Neural crest cell (in vitro differentiated cells): ENCODE measurements at regions not wholly inside any gene's neighbourhood (a gene's known extent, or its start where the extent isn't known, plus 50 kb on each side); places are given as distances from the start of the nearest gene placed in this dataset.

ENCODE experiments used
- DNase-seq: peaks from one replicate; pipeline ENCODE4 v3.0.0; 2021; ENCODE audit warnings: low read depth, mixed read lengths, low spot score
- H3K27ac Mint-ChIP-seq: one replicate; pipeline ENCODE4 v1.8.0; 2021; ENCODE audit warnings: mild to moderate bottlenecking, mixed read lengths; ENCODE audit not compliant: unreplicated experiment
- H3K27me3 Mint-ChIP-seq: 2 replicates; pipeline ENCODE4 v1.8.0; 2021; ENCODE audit warnings: low read depth, mild to moderate bottlenecking, mixed read lengths
- H3K36me3 Mint-ChIP-seq: 2 replicates; pipeline ENCODE4 v1.8.0; 2021; ENCODE audit warnings: low read depth, mild to moderate bottlenecking, mixed read lengths
- H3K4me1 Mint-ChIP-seq: 2 replicates; pipeline ENCODE4 v1.8.0; 2021; ENCODE audit warnings: mixed read lengths
- H3K4me3 Mint-ChIP-seq: one replicate; pipeline ENCODE4 v1.8.0; 2021; ENCODE audit warnings: mild to moderate bottlenecking, mixed read lengths
- H3K9me3 Mint-ChIP-seq: 2 replicates; pipeline ENCODE4 v1.8.0; 2021; ENCODE audit warnings: mixed read lengths
- CTCF ChIP-seq: fragments of 200-600 bp; sonication (generic); conservative IDR thresholded peaks from 2 replicates; pipeline ENCODE4 v1.5.0; 2021; ENCODE audit warnings: antibody characterized with exemption, mild to moderate bottlenecking

GRCh38 chr1:78279051-78279450 lies 211.7 kb upstream of the PTGFR start:
- no peaks in the 10 kb centered on the region for H3K36me3 Mint-ChIP-seq
- no peak overlapping the region for H3K27ac Mint-ChIP-seq
- peaks cover 7% of the 10 kb centered on the region for H3K9me3 Mint-ChIP-seq
- TF ChIP-seq CTCF, result no peak
- no peaks in the 10 kb centered on the region for H3K4me1 Mint-ChIP-seq
- DNase-seq, result no peak
- H3K27me3 Mint-ChIP-seq, result peaks cover 18% of the 10 kb centered on the region
- H3K4me3 Mint-ChIP-seq, result no peak overlapping the region

- DNase-seq, result no peak
- TF ChIP-seq CTCF, result no peak
- Mint-ChIP-seq H3K36me3 (no peaks in the 10 kb centered on the region), H3K4me1 (no peaks in the 10 kb centered on the region), H3K4me3 (no peak overlapping the region), H3K27ac (no peak overlapping the region), H3K9me3 (peaks cover 4% of the 10 kb centered on the region), H3K27me3 (peaks cover 7% of the 10 kb centered on the region)
Observed at GRCh38 chr1:78280626-78281025, 210.1 kb upstream of the PTGFR start.

GRCh38 chr1:78281580-78281979 lies 209.2 kb upstream of the PTGFR start:
- H3K36me3 Mint-ChIP-seq, result no peaks in the 10 kb centered on the region
- H3K4me1 Mint-ChIP-seq, result no peaks in the 10 kb centered on the region
- peaks cover 4% of the 10 kb centered on the region for H3K9me3 Mint-ChIP-seq
- no peak overlapping the region for H3K4me3 Mint-ChIP-seq
- TF ChIP-seq CTCF, result no peak
- DNase-seq, result no peak
- no peak overlapping the region for H3K27ac Mint-ChIP-seq
- H3K27me3 Mint-ChIP-seq, result peaks cover 7% of the 10 kb centered on the region

- H3K36me3 Mint-ChIP-seq, result no peaks in the 10 kb centered on the region
- no peak for TF ChIP-seq CTCF
Observed at GRCh38 chr1:78283691-78284090, 207.1 kb upstream of the PTGFR start.

GRCh38 chr1:78284354-78284753 lies 206.4 kb upstream of the PTGFR start:
- peaks cover 4% of the 10 kb centered on the region for H3K9me3 Mint-ChIP-seq

More at GRCh38 chr1:78283691-78284090, 207.1 kb upstream of the PTGFR start:
- Mint-ChIP-seq H3K9me3 (peaks cover 4% of the 10 kb centered on the region), H3K27me3 (peaks cover 4% of the 10 kb centered on the region), H3K4me1 (no peaks in the 10 kb centered on the region), H3K4me3 (no peak overlapping the region), H3K27ac (no peak overlapping the region)
- no peak for DNase-seq

More at GRCh38 chr1:78284354-78284753, 206.4 kb upstream of the PTGFR start:
- Mint-ChIP-seq H3K27me3 (peaks cover 4% of the 10 kb centered on the region), H3K27ac (no peak overlapping the region), H3K4me3 (no peak overlapping the region), H3K36me3 (no peaks in the 10 kb centered on the region), H3K4me1 (no peaks in the 10 kb centered on the region)
- TF ChIP-seq CTCF, result no peak
- DNase-seq, result no peak
